ENCODE measurements at regions not wholly inside any gene's neighbourhood (a gene's known extent, or its start where the extent isn't known, plus 50 kb on each side); places are given as distances from the start of the nearest gene placed in this dataset.

DNA sequence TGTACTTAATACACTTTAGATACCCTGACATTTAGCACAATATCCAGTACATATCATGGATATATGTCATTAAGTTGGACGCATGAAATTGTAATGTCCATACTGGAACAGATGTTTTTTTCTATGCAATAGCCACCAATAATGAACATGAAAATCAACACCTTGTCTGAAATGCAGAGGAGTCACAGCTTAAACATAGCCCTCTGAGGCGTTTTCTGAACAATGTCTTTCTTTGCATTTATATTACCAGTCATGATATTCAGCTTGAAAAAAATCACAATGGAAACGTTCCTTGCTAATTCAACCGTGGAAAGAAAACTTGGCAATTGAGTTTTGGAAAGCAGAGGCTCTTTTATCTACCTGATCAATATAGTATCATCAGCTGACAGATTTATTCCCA is 86.7 kb upstream of the COL11A1 start:
- DNase-seq (ENCODE audit: low spot score): no peak
- in situ Hi-C loops (cut with MboI; ENCODE audit: low pct_unique_long_range_greater_than_20kb, low sequenced_read_pairs, unreplicated experiment): no loop called here
- TF ChIP-seq, protein P1, sequence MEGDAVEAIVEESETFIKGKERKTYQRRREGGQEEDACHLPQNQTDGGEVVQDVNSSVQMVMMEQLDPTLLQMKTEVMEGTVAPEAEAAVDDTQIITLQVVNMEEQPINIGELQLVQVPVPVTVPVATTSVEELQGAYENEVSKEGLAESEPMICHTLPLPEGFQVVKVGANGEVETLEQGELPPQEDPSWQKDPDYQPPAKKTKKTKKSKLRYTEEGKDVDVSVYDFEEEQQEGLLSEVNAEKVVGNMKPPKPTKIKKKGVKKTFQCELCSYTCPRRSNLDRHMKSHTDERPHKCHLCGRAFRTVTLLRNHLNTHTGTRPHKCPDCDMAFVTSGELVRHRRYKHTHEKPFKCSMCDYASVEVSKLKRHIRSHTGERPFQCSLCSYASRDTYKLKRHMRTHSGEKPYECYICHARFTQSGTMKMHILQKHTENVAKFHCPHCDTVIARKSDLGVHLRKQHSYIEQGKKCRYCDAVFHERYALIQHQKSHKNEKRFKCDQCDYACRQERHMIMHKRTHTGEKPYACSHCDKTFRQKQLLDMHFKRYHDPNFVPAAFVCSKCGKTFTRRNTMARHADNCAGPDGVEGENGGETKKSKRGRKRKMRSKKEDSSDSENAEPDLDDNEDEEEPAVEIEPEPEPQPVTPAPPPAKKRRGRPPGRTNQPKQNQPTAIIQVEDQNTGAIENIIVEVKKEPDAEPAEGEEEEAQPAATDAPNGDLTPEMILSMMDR (IDR thresholded peaks at IDR 0.05; ENCODE audit: extremely low read depth, insufficient read depth, missing control alignments): no peak

DNA sequence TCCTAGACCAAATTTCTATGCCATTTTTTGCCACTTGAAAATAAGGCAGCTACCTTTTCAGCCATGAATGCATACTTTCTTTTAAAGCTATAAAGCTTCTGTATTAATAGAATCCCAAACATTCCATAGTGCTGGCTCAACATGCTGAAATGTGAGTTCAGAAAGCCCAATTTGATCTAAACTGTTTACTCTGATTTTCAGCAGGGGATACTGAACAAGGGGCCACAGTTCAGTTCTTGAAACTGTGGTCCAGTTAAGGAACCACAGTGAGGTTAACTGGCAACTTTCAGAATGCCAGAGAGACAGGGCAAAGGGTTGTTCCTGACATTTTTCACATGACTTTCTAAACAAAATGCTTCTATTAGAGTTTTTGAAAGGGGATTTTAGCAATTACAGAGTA is 85.7 kb upstream of the COL11A1 start:
- no peak for DNase-seq (ENCODE audit: low spot score)
- in situ Hi-C loops (cut with MboI; ENCODE audit: low pct_unique_long_range_greater_than_20kb, low sequenced_read_pairs, unreplicated experiment): no loop called here
- TF ChIP-seq, protein P1 (IDR thresholded peaks at IDR 0.05; ENCODE audit: extremely low read depth, insufficient read depth, missing control alignments): no peak

DNA sequence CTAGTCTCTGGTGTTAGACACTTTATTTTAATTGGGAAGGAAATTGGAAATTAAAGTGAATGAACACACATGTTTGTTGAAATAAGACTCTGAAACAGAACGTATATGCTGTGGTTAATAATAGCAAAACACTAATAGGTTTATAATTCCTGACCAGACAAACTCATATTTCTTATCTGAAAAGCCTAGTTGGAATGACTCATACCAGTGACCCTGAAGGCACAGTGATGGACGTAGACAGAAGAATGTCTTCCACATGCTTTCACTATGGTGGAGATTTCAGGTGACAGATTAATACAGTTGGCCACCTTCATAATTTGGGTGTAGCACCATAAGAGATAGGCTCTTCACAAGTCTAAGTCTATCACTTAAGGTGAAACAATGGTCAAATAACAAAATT is 83.0 kb upstream of the COL11A1 start:
- TF ChIP-seq, protein P1 (IDR thresholded peaks at IDR 0.05; ENCODE audit: extremely low read depth, insufficient read depth, missing control alignments): no peak
- DNase-seq (ENCODE audit: low spot score): no peak
- in situ Hi-C loops (cut with MboI; ENCODE audit: low pct_unique_long_range_greater_than_20kb, low sequenced_read_pairs, unreplicated experiment): no loop called here

DNA sequence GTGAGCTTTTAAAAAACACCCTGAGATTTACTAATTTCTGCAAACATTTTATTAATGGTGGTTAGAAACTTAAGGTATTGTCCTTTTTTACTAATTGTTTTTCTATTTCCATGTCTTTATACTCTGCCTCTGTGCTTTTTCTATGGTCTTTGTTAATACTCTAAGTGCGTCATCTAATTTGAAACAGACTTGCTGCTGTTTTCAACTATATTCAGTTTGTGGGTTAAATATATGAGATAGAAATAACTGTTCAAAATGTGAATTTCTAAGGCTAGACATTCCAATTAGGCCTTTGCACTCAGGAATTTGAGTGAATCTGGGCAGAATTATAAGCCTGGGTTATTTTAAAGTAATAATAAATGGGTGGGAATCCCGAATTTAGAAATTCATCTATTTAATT is 82.4 kb upstream of the COL11A1 start:
- in situ Hi-C loops (cut with MboI; ENCODE audit: low pct_unique_long_range_greater_than_20kb, low sequenced_read_pairs, unreplicated experiment): no loop called here
- TF ChIP-seq, protein P1 (IDR thresholded peaks at IDR 0.05; ENCODE audit: extremely low read depth, insufficient read depth, missing control alignments): no peak
- no peak for DNase-seq (ENCODE audit: low spot score)

DNA sequence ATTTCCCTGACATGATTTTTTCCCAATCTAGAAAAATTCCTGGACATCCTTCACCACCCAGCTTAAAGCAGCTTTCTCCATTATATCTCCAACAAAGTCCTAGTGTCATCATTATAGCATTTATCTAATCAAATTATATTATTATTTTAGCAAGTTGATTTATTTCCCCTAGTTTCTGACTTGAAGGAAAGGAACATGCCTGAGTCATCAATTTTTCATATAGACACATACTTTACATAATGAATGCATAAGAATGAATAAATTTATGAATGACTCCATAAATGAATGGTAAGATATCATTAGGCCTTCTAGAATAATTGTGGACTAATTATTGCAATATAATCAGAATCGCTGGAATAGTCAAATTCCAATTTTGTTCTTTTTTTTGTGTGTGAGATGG is 79.4 kb upstream of the COL11A1 start:
- in situ Hi-C loops (cut with MboI; ENCODE audit: low pct_unique_long_range_greater_than_20kb, low sequenced_read_pairs, unreplicated experiment): no loop called here
- no peak for DNase-seq (ENCODE audit: low spot score)
- TF ChIP-seq, protein P1 (IDR thresholded peaks at IDR 0.05; ENCODE audit: extremely low read depth, insufficient read depth, missing control alignments): no peak

DNA sequence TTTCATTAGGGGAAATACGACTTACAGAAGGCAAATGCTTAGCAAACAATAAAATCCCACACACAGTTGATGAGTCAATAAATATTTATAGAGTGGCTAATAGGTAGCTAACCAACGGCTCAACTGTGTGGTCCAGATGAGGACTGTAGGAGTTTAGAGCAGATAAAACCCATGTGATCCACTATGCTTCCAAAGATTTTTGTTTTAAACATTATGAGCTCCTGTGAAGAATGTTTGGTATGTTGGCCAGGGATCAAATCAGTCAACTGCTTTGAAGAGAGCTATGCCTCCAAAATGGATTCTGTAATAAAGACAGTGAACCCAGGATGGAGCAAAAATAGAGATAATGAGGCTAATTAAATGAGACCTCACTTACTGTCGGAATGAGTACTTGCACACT is 72.3 kb upstream of the COL11A1 start:
- TF ChIP-seq, protein P1 (IDR thresholded peaks at IDR 0.05; ENCODE audit: extremely low read depth, insufficient read depth, missing control alignments): no peak
- DNase-seq (ENCODE audit: low spot score): no peak
- in situ Hi-C loops (cut with MboI; ENCODE audit: low pct_unique_long_range_greater_than_20kb, low sequenced_read_pairs, unreplicated experiment): no loop called here
